Adipocyte (in vitro differentiated cells): ENCODE measurements at regions not wholly inside any gene's neighbourhood (a gene's known extent, or its start where the extent isn't known, plus 50 kb on each side); places are given as distances from the start of the nearest gene placed in this dataset.

Source experiments
- DNase-seq: peaks from one replicate; pipeline ENCODE4 v3.0.0-alpha.2; 2015; ENCODE audit warnings: low read depth
- H3K27me3 ChIP-seq: replicated peaks from 2 replicates; pipeline ENCODE4 v1.7.0; 2013; ENCODE audit warnings: mild to moderate bottlenecking, low read length, moderate library complexity; ENCODE audit not compliant: control insufficient read depth, insufficient read depth
- H3K36me3 ChIP-seq: 2 replicates; pipeline ENCODE4 v1.7.0; 2013; ENCODE audit warnings: low read length, mild to moderate bottlenecking, moderate library complexity; ENCODE audit not compliant: control insufficient read depth, insufficient read depth, severe bottlenecking
- H3K4me1 ChIP-seq: 2 replicates; pipeline ENCODE4 v1.7.0; 2013; ENCODE audit warnings: mild to moderate bottlenecking, low read length, moderate library complexity; ENCODE audit not compliant: control insufficient read depth, insufficient read depth
- H3K4me3 ChIP-seq: 2 replicates; pipeline ENCODE4 v1.7.0; 2013; ENCODE audit warnings: mild to moderate bottlenecking, low read length, moderate library complexity
- H3K9ac ChIP-seq: 2 replicates; pipeline ENCODE4 v1.7.0; 2013; ENCODE audit warnings: mild to moderate bottlenecking, low read length, moderate library complexity
- H3K9me3 ChIP-seq: 2 replicates; pipeline ENCODE4 v1.7.0; 2013; ENCODE audit warnings: mild to moderate bottlenecking, low read length, moderate library complexity; ENCODE audit not compliant: control insufficient read depth

- no peak overlapping the region for H3K4me3 ChIP-seq
- H3K36me3 ChIP-seq: no peaks in the 10 kb centered on the region
- peaks cover 20% of the 10 kb centered on the region for H3K4me1 ChIP-seq
- peaks cover 6% of the 10 kb centered on the region for H3K9me3 ChIP-seq
- no peak for DNase-seq
- no peaks in the 10 kb centered on the region for H3K27me3 ChIP-seq
- no peak overlapping the region for H3K9ac ChIP-seq
Measured at GRCh38 chr3:30303770-30304169, 302.6 kb upstream of the TGFBR2 start.

GRCh38 chr3:30305021-30305420 lies 301.4 kb upstream of the TGFBR2 start:
- DNase-seq: no peak
- no peaks in the 10 kb centered on the region for H3K36me3 ChIP-seq
- no peaks in the 10 kb centered on the region for H3K27me3 ChIP-seq
- no peak overlapping the region for H3K4me3 ChIP-seq
- H3K9ac ChIP-seq: no peak overlapping the region
- H3K9me3 ChIP-seq: peaks cover 6% of the 10 kb centered on the region
- H3K4me1 ChIP-seq: peaks cover 32% of the 10 kb centered on the region

GRCh38 chr3:30306896-30307295 lies 299.5 kb upstream of the TGFBR2 start:
- Histone ChIP-seq H3K36me3 (no peaks in the 10 kb centered on the region), H3K9ac (no peak overlapping the region), H3K27me3 (no peaks in the 10 kb centered on the region), H3K4me3 (no peak overlapping the region), H3K9me3 (peaks cover 6% of the 10 kb centered on the region), H3K4me1 (peaks cover 45% of the 10 kb centered on the region)
- no peak for DNase-seq

- no peak overlapping the region for H3K4me3 ChIP-seq
- DNase-seq: no peak
Measured at GRCh38 chr3:30307372-30307950, 298.9 kb upstream of the TGFBR2 start.

GRCh38 chr3:30308131-30308530 lies 298.3 kb upstream of the TGFBR2 start:
- Histone ChIP-seq H3K4me1 (peaks cover 45% of the 10 kb centered on the region), H3K36me3 (no peaks in the 10 kb centered on the region), H3K9ac (peak overlapping the region; percentile 44), H3K4me3 (no peak overlapping the region), H3K27me3 (no peaks in the 10 kb centered on the region), H3K9me3 (peaks cover 6% of the 10 kb centered on the region)
- DNase-seq: peak; percentile 66

More at GRCh38 chr3:30307372-30307950, 298.9 kb upstream of the TGFBR2 start:
- H3K9ac ChIP-seq: peak overlapping the region; percentile 44
- no peaks in the 10 kb centered on the region for H3K36me3 ChIP-seq
- H3K4me1 ChIP-seq: peaks cover 45% of the 10 kb centered on the region
- no peaks in the 10 kb centered on the region for H3K27me3 ChIP-seq
- peaks cover 6% of the 10 kb centered on the region for H3K9me3 ChIP-seq

- H3K27me3 ChIP-seq: no peaks in the 10 kb centered on the region
- H3K4me3 ChIP-seq: no peak overlapping the region
- H3K4me1 ChIP-seq: peaks cover 59% of the 10 kb centered on the region
- H3K9me3 ChIP-seq: no peaks in the 10 kb centered on the region
- DNase-seq: peak; percentile 52
- no peaks in the 10 kb centered on the region for H3K36me3 ChIP-seq
- H3K9ac ChIP-seq: peak overlapping the region; percentile 5
Measured at GRCh38 chr3:30309961-30310954, 296.1 kb upstream of the TGFBR2 start.

- no peak overlapping the region for H3K9ac ChIP-seq
- H3K4me3 ChIP-seq: no peak overlapping the region
- DNase-seq: no peak
- H3K36me3 ChIP-seq: no peaks in the 10 kb centered on the region
- peaks cover 70% of the 10 kb centered on the region for H3K4me1 ChIP-seq
- H3K9me3 ChIP-seq: no peaks in the 10 kb centered on the region
- H3K27me3 ChIP-seq: no peaks in the 10 kb centered on the region
Measured at GRCh38 chr3:30311781-30312180, 294.6 kb upstream of the TGFBR2 start.

DNA sequence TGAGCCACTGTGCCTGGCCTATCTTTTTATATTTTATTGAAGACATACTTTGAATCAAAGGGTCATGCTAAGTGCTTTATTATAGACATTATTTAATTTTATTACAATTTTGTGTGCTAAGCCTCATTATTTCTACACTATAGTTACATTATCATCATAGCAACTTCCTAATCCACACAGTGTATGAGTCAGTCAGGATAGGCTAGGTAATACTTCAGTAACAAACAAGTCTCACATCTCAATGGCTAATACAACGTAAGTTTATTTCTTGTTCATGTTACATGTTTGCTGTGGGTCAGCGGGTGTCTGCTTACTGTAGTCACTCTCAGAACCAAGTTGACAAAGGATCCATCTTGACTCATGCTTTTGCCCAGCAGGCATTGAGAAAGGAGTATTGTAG lies 292.6 kb upstream of the TGFBR2 start:
- DNase-seq: no peak
- H3K36me3 ChIP-seq: no peaks in the 10 kb centered on the region
- peak overlapping the region; percentile 71 for H3K9ac ChIP-seq
- H3K27me3 ChIP-seq: no peaks in the 10 kb centered on the region
- no peak overlapping the region for H3K4me3 ChIP-seq
- peaks cover 4% of the 10 kb centered on the region for H3K9me3 ChIP-seq
- peaks cover 49% of the 10 kb centered on the region for H3K4me1 ChIP-seq

DNA sequence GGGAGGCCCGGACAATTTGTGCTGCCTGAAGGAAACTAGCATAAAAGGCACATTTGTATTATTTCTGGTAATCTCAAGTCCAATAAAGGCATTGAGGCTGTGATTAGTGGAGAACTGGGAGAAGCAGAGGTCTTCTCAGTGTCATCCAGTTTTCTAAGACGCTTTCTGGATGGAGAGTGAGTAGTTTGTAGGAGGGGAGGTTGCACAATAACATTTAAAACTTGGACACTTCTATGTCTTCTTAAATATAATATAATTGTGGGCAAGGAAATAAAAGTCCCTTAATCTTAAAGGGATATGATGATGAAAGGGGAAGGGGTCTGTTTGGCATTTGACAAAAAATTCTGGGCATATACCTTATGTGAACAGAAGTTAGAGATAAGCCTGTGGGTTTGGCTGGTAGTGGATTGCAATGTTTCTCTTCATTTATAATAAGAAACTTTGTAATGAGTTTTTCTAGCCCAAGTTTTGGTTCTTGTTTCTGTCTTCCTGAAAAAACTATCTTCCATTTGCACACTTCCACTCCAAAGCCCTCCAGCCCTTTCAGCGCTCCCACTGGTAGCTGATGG lies 291.6 kb upstream of the TGFBR2 start:
- Histone ChIP-seq H3K9me3 (peaks cover 4% of the 10 kb centered on the region), H3K36me3 (no peaks in the 10 kb centered on the region), H3K9ac (peak overlapping the region; percentile 71), H3K4me3 (peak overlapping the region; percentile 51), H3K27me3 (no peaks in the 10 kb centered on the region), H3K4me1 (peaks cover 45% of the 10 kb centered on the region)
- DNase-seq: no peak

GRCh38 chr3:30315447-30315846 lies 291.0 kb upstream of the TGFBR2 start:
- H3K4me3 ChIP-seq: peak overlapping the region; percentile 51
- DNase-seq: peak; percentile 47
- peak overlapping the region; percentile 71 for H3K9ac ChIP-seq
- H3K27me3 ChIP-seq: no peaks in the 10 kb centered on the region
- H3K36me3 ChIP-seq: no peaks in the 10 kb centered on the region
- peaks cover 4% of the 10 kb centered on the region for H3K9me3 ChIP-seq
- peaks cover 39% of the 10 kb centered on the region for H3K4me1 ChIP-seq

DNA sequence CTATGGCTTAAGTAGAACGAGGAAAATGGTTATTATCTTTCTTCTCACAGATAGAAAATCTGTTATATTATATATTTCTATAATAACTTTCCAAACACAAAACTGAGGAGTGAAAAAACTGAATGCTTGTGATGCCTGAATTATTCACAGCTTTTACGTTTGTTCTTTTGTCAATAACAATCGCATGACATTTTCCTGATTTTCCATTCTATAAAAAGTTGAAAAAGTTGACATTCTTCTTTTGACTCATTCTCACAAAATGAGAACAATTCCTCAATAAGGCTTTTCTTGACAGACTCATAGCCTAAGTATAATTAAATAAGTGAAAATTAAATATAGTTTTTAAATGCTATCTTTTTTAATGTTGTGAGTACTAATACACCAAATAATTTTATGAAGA lies 288.8 kb upstream of the TGFBR2 start:
- Histone ChIP-seq H3K4me1 (peaks cover 30% of the 10 kb centered on the region), H3K9me3 (peaks cover 10% of the 10 kb centered on the region), H3K9ac (no peak overlapping the region), H3K36me3 (no peaks in the 10 kb centered on the region), H3K4me3 (no peak overlapping the region), H3K27me3 (no peaks in the 10 kb centered on the region)
- DNase-seq: no peak
